ENCODE measurements at regions not wholly inside any gene's neighbourhood (a gene's known extent, or its start where the extent isn't known, plus 50 kb on each side); places are given as distances from the start of the nearest gene placed in this dataset.
"Not testable (repeated sequence)": the region's sequence is repeated elsewhere in the genome, so short reads cannot be mapped to it uniquely, and the experiment has no call there.

DNA sequence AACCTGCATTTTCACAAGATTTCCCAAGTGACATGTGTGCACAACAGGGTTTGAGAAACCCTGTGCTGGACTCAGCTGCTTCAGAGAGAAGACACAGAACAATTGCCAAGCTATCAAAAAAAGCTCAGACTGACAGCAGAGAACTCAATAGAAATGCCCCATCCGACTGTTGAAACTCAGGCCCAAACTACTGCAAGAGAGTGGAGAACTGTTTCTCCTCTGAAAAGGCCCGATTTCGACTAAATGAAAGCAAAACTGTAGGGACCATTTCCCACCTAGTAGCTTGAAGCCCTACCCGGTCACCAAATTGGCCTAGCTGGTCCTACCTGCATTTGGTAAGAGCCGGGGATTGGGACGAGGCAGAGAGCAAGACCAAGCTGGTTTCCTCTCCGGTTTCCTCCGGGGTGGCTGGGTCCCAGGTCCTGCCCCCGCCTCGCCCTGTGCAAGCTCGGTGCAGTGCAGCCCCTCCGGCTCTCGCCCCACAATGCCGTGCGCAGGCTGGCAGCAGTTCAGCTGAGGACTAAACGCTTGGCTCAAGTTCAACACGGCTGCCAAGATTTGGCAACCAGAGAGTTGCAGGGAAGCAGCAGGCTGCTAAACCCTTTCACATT, 1180.6 kb downstream of the VRK1 start:
- peak; percentile 78 to 81 for DNase-seq

DNA sequence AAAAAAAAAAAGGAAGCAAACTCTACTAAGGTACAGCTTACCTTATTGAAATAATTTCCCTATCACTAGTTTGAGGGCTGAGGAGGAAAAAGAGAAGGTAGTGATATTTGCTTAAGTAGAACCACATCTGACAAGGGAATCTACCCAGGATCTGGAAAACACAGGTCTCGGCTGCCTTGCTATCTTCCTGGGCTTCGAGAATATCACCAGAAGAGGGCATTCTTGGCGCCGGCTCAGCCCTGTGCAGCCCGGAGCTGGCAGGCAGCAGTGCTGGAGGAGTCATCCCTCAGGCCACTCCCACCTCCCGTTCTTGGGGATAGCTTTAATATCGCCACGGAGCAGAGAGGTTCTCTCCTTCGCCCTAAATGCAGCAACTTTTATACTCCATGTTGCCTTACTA, 1181.2 kb downstream of the VRK1 start:
- DNase-seq = peak; percentile 83

DNA sequence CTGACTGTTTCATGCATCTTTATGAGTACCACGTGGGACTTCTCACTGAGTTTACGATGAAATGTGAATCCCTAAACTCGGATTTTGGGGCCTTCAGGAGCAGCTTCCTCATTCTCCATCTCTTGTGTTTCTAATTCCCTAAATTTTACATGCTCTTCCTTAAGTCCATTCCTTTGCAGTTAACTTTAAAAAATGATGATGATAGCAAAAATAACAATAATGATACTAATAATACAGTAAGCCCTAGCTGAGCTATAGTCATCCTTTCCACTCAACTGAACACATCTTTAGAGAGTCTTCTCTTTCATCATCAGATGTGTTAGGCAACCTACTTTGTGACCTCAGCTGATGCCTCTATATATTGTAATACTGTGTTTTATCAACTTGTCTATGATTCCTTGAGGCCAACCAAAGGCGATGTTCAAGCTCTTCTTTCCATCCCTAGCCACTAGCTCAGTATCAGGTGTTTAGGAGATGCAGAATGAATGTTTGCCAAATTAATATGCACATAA, 1196.4 kb downstream of the VRK1 start:
- DNase-seq = no peak

DNA sequence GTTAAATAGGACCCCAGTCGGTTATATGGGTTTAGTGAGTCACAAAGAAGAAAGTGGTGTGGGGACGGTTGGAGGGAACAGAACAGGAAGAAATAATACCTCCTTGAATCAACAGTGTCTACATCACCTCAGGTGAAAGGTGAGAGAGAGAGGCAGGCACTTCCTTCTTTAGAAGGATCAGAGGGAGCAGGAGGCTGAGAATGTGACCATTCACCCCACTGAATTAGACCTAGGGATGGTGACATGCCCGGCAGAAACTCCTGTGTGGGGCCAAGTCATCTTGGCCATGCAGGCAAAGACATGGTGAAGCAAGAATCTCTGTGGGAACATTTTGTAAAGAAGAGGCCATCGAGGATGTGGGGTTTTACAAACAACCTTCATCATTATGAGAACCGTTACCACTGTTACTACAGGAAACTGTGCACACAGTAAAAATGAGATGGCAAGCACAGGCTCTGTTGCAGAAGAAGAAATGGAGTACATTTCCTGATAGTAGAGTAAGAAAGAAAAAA, 1196.9 kb downstream of the VRK1 start:
- DNase-seq = no peak

DNA sequence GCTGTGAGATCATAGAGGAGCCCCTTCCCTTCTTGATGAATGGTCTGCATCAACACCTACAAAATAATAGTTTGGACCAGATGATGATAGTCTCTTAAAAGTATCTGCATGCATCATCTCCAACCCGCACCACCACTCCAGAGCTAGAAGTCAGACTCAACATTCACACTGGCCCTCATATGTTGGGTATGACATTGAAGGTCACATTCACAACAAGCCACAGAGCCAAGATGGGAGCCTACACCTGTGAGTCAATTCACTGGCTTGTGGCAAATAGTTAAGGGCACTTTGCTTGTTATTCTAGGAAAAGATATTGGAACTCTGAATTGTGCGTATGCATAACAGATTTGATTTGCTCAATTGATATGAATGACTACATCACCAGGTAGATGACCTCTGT, 1197.9 kb downstream of the VRK1 start:
- no peak for DNase-seq

DNA sequence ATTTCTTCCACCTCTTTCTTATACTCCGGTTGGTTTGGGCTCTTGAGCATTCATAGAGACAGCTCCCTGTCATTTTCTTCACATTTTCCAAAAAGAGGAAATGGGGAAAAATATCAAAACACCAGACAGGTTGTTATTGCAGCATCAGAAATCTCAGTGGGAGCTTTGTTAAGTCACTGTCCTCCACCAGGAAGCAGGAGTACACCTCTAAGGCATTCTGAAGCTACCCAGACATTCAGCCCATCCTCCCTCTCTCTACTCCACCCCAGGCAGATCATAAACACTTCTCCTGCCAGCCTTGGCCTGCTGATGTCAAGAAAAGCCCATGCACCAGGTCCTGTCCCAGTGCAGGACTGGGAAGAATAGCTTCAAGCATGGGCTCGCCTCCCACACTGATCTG, 1198.3 kb downstream of the VRK1 start:
- DNase-seq = no peak

DNA sequence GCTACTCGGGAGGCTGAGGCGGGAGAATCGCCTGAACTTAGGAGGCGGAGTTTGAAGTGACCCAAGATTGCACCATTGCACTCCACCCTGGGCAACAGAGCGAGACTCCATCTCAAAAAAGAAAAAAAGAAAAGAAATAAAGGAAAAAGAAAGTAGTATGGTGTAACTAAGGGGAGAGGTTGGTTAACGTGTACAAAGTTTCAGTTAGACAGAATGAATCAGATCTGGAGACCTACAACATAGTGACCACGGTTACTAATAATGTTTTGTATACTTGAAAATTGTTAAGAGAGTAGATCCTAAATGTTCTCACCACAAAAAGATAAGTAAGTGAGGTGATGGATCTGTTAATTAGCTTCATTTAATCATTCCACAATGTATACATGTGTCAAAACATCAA, 1208.8 kb downstream of the VRK1 start:
- no peak for DNase-seq

DNA sequence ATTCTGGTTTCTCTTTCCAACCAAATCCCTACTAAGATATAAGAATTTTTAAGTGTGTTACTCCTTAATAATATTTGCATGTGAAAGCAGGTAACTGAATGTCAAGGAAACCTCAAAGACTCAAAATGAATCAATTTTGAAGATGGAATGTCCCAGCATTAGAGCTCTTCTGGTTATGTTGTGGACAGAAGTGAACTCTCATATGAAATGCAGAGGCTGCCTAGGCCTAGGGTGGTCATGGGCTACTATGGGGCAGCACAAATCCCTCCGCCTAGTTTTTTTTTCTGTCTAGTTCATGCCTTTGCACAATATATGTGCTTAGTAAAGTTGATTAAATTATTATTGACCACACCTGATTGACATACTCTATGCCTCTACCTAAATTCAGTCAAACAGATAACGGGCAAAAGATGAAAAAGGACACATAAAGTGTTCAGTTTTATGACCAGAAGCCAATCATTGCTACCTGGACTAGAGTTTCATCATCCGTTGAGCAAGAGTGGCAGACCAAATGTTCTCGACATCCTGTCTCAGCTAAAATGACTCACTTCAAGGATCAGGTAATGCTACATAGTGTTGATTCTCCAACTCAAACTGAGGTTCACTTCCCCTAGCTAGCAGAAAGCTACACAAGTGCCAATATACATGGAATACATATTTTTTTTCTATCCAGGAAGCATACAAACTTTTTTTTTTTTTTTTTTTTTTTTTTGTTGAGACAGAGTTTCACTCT, 1211.4 kb downstream of the VRK1 start:
- no peak for DNase-seq

DNA sequence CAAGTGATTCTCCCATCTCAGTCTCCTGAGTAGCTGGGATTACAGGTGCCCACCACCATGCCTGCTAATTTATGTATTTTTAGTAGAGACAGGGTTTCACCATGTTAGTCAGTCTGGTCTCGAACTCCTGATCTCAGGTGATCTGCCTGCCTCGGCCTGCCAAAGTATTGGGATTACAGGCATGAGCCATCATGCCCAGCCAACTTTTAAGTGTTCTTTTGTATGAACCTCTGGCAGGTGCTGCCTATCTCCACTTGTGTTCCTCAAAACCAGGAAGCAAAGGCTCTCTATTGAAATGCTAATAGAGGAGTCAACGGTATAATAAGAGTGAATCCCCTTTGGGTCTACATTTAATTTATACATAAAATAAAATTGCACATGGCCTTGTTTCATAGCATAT, 1212.0 kb downstream of the VRK1 start:
- DNase-seq = not testable (repeated sequence)

DNA sequence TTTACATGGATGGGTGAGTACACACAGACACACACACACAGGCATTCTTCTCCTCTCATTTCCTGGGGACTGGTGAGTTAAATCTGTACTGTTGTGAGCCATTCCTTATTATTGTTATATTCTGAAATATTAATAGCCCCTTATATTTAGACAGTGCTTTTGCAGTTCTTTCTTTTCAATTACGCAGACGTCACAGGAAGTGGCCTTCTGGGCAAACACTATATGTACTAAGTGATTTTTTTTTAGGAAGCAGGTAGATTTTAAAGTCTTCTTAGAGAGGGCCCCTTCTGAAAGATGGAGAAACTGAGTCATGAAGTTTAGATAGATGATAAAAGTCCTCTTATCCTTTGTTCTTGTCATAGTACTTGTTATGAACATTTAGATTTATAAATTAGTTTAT, 1213.6 kb downstream of the VRK1 start:
- no peak for DNase-seq

DNA sequence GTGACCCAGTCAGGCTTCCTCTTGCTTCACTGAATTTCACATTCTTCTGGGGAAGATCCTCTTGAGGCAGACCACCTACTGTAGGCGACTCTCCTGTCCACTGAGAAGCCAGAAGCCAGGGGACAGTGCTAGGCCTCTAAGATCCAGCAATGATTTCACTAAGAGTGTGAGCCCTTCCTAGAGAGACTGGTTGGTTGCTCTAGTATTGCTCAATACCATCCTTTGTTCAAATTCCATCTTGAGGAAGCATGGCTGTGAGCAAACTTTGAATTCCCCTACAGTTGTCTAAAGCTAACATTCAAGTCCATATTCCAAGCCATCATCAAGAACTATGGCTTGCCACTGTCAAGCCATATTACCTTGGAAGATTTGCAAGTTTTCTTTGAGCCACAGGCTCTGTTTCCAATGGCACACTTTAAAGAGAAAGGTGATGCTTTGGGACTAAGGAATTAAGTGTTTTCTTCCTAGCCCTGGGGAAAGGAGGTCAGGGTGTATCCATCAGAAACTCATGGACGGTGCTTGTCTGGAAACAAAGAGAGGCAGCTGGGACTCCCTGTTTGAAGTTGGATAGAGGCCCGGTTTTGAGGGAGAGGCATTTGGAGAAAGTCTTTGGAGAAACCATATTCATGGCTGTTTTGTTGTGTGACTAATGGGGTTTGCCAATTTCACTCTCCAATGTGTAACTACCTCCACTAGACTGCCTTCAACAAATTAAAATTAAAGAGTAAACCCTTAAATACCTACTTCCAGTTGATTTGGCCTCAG, 1217.9 kb downstream of the VRK1 start:
- DNase-seq = no peak

DNA sequence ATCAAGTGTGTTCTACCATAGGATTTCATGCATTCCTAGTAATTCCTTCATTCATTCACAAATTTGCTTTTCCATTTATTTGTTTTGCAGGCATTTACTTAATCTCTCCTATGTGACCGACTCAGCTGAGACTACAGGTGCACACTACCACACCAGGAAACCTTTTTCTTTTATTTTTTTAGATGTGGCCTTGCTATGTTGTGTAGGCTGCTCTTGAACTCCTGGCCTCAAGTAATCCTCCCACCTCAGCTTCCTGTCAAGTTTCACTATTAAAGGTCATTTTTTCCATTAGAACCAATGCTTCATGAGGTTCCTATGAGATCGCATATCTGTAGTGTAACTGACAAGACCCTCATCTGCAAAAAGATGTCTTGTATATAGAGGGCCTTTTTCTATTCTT, 1218.7 kb downstream of the VRK1 start:
- no peak for DNase-seq

DNA sequence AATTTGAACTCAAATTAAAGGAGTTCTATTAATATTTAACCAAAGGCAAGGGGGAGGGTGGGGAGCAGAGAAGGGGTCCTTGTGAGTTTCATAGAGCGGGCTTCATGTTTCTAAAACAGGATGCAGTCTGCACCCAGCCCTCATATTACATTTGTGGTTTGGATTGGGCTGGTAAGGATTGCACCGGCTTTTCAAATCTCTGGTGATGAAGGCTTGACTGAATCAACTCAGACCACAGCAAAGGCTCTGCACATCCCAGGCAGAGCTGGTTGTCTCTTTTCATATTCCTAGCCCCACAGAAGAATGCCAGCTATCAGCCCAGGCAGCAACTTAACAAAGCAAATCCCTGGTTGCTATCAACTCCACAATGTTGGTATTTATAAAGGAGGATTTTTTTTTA, 1221.4 kb downstream of the VRK1 start:
- DNase-seq = peak in 1 of 2 donors; percentile 26

DNA sequence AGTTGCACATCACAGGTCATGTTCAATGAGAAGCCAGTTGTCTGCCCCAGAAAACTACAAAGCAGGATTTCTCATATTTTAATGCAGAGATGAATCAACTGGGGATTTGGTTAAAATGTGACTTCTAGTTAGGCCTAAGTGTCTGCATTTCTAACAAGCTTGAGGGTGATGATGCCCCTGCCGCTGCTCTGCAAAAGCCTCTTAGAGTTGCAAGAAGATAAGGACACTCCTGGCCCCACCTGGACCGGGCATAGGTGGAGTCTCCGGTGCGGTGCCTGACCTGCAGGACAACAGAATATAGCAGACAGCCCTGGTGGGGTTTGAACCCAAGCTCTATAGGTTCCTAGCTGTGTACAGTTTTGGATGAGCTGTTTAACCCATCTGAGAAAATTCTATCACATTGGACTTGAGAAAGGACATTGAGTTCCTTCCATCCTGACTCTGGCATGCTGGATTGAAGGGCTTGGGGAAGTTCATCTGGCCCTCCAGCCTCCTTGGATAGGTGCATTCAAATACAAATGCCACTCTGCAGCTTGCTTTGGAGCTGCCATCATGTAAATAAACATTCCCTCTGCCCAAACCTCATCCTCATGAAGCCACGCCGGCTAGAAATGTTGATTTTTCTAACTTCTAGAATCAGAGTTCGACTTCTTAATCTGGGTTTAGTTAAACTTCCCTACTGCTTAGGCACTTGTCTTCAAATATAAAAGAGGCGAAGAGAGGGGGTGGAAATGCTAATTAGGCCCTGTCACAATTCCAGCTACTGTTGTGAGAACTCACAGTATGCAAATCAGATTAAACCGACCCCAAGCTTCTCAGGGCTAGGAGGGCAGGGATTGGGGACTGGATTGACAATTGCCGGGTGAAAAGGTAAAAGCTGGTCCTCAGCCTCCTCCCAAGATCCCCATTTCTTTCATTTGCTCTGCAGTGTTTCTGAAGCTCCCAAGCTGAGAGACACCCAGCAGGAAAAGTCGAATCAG, 1225.6 kb downstream of the VRK1 start:
- DNase-seq = no peak

DNA sequence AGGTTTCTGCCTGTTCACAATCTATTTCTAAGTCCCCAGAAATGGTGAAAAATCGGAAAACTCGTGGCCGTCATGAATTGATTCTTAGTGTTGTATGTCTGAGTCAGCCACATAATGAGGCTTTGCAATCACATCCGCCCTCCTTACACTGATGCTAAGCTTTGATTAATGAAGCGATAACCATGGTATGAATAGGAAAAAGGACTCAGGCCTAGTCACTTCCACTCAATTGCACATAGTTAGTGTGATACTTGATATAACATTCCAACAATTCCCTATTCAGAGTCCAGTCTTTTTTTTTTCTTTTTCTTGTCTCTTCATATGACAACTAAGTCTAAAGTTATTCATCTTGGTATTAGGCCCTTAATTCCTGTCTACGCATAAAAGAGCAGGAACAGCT, 1231.0 kb downstream of the VRK1 start:
- DNase-seq = no peak

DNA sequence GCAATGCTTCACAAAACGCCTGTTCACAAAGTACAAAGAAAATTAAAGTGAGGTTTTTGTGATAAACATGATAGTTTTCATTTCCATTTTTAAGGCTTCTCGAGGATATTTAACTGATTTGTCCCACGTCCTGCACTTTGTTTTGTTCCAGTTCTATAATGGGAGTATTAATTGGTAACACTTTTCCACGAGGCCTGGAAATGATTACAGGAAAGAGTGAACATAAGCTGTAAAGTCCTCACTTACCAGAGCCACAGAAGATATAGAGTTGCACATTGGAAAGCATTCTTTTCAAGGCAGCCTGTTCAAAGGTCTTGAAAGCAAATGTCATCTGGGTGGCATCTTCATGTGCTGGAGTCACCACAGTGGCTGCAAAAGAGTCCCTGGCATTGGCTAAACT, 1236.6 kb downstream of the BCL11B start:
- DNase-seq = no peak

DNA sequence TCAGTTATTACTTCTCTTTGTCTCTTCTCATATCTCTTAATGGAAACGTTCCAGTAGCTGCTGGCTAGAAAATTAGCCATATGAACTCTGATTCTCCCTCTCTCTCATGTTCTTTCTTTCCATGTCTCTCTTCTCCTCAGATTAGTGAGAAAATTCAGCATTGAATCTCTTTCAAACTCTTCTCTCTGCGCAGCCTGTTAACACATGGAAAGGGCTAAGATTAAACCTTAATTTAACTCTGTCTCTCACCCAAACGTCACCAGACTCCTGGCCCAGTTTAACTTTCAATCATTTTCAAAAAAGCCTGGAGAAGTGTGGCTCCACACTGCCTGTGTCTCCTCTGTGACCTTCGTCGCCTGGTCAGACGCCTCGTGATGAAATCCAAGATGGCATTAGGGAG, 1234.2 kb downstream of the BCL11B start:
- no peak for DNase-seq

DNA sequence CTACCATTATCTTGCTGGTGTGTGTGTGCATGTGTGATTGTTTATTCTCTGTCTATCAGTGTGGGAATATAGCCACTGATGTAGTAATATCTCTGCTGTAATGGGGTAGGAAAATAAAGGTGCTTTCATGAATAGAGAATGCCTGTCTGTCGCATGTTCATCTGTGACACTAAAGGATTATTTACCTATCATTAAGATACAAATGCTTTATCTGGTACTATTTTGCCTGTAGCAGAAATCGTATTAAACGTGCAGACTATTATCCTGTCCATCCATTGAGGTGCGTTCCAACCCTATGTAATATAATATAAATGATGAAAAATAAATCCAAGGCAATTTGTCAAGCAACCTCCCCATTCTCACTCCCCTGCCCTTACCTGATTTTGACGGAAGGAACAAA, 1215.1 kb downstream of the BCL11B start:
- no peak for DNase-seq

DNA sequence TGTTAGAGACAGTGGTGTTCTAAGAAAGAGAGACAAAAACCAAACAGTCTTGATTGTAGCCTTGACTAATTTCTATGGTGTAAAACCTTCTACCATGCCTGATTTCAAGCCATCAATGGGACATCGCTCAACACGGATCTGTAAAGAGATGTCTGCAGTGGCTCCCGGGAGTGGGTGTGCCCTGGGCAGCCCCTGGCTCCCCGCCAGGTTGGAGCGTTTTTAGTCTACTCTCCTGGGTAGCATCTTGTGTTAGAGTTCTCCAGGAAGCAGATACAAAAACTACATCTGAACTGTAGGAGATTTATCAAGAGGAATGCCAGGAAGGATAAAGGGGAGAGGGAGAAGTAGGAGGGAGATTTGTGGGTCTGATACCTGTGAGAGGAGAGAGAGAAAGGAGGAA, 1212.9 kb downstream of the BCL11B start:
- DNase-seq = no peak

DNA sequence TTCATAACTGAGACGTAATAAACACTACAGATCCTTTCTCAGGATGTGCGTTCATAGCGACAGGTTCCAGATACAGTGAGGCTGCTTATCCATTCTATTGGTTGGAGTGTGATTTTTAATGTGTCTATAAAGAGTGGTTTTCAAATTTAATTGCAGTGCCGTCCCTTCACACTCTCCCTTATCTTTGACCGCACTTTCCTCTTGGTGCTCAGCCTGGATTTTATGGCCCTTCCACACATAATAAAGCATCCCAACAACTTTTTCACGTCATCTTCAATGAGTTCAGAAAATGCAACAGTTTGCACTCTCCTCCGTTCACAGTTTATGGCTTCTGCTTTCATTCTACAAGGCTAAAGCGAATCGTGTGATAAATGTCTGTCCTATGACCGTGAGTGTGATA, 1209.9 kb downstream of the BCL11B start:
- no peak for DNase-seq

DNA sequence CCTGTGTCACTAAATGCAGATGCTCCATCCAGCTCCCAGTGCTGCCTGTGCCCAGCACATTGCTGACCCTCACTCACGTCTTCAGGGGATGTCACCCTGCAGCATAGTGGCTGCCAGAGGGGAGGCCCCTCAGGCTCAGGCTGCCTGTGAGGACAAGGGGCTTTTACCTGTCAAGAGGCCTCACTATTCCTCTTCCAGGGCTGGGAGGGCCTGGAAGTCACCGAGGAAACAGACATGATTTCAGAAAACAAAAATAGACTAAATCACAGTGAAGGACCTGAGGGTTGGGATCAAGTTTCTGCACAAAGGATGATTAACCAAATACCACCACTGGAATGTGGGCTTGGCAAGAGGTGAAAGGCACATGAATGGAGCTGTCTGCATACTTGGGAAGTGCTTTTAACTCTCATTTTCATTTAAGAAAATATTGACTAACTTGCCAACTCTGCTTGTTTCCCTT, 1202.3 kb downstream of the BCL11B start:
- DNase-seq = no peak

DNA sequence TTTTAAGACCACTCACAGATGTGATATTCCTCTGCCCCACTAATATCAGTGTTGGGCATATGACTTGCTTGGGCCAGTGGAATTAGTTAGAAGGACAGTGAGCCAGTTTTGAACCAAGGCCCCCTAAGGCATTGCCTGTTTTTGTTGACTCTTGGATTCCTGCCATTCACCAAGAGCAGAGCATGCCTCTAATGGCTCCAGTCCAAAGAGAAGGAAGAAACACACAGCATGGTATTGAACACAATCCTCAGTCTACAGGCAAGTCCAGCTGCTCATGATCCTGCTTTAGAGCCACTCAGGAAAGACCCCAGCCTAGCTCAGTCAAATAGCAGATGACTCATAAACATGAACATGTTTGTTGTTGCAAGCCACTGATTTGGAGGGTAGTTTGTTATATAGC, 1201.5 kb downstream of the BCL11B start:
- DNase-seq = no peak
